ENCODE measurements at regions not wholly inside any gene's neighbourhood (a gene's known extent, or its start where the extent isn't known, plus 50 kb on each side); places are given as distances from the start of the nearest gene placed in this dataset.

GRCh38 chrX:127259742-127260141 lies 440.2 kb downstream of the PRR32 start:
- no peak overlapping the region for H3K4me3 ChIP-seq
- H3K4me1 ChIP-seq: no peaks in the 10 kb centered on the region
- H3K27ac ChIP-seq: no peak overlapping the region
- no peak for DNase-seq
- H3K27me3 ChIP-seq: no peaks in the 10 kb centered on the region
- intact Hi-C loops (cut with DNase I): no loop called here
- no peaks in the 10 kb centered on the region for H3K9me3 ChIP-seq
- TF ChIP-seq POLR2A (IDR thresholded peaks at IDR 0.05): no peak
- no peak for TF ChIP-seq CTCF (IDR thresholded peaks at IDR 0.05)
- WGBS, 2 donors: 75% methylated on average over 3 of the region's 3 CpGs; no CpG with 5 or more reads in 1 of the 2 donors
- H3K36me3 ChIP-seq: no peaks in the 10 kb centered on the region

DNA sequence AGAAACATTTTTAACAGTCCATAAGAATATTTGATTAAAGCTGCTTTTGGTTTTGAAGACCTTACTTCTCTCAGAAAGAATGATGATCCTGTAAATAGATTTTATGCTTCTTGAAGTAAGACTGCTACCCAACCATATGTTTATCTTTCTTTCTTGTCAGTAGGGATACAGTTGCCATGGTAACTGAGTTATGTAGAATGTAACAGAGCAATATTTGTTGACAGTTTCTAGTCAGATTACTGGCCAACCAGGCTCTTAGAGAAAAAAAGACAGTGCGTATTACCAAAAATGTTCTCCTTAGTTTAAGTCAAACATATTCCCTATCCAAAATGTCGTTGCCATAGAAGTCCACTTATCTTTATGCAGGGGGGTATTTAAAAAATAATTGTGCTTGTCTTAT lies 456.8 kb downstream of the PRR32 start:
- no peak for DNase-seq
- TF ChIP-seq CTCF (IDR thresholded peaks at IDR 0.05) (no peak), POLR2A (IDR thresholded peaks at IDR 0.05) (no peak)
- Histone ChIP-seq H3K27ac (no peak overlapping the region), H3K27me3 (no peaks in the 10 kb centered on the region), H3K9me3 (no peaks in the 10 kb centered on the region), H3K36me3 (no peaks in the 10 kb centered on the region), H3K4me3 (no peak overlapping the region), H3K4me1 (no peaks in the 10 kb centered on the region)
- 46 to 67% methylated on average over 2 of the region's 2 CpGs for WGBS, 2 donors
- intact Hi-C loops (cut with DNase I): no loop called here

GRCh38 chrX:127300511-127300910 lies 481.0 kb downstream of the PRR32 start:
- no peak for TF ChIP-seq CTCF (IDR thresholded peaks at IDR 0.05)
- no peak for TF ChIP-seq POLR2A (IDR thresholded peaks at IDR 0.05)

GRCh38 chrX:127302841-127303240 lies 483.3 kb downstream of the PRR32 start:
- Histone ChIP-seq H3K27me3 (no peaks in the 10 kb centered on the region), H3K36me3 (no peaks in the 10 kb centered on the region), H3K4me3 (no peak overlapping the region), H3K9me3 (no peaks in the 10 kb centered on the region), H3K27ac (no peak overlapping the region), H3K4me1 (no peaks in the 10 kb centered on the region)
- intact Hi-C loops (cut with DNase I): no loop called here
- 62 to 75% methylated on average over 2 of the region's 2 CpGs for WGBS, 2 donors
- no peak for TF ChIP-seq CTCF (IDR thresholded peaks at IDR 0.05)
- TF ChIP-seq POLR2A (IDR thresholded peaks at IDR 0.05): no peak
- DNase-seq: no peak

More at GRCh38 chrX:127300511-127300910, 481.0 kb downstream of the PRR32 start:
- Histone ChIP-seq H3K9me3 (no peaks in the 10 kb centered on the region), H3K36me3 (no peaks in the 10 kb centered on the region), H3K27ac (no peak overlapping the region), H3K27me3 (no peaks in the 10 kb centered on the region), H3K4me1 (no peaks in the 10 kb centered on the region), H3K4me3 (no peak overlapping the region)
- no peak for DNase-seq
- intact Hi-C loops (cut with DNase I): no loop called here

DNA sequence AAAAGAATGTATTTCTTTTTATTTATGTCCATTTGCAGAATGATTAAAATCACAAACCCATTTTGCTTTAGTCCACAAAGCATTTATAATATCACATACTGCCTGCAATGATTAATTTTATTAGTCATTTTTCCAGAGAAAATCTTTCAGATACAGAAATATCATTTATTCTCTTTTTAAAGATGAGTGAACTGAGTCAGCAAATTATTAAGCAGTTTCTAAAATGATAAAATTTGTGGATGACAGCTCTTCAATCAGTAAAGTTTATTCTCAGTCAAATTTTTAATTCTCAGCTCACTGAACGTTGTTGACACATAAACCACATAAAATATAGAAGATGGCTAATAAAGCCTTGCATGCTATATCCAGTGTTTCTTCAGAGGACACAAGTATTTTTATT lies 485.5 kb downstream of the PRR32 start:
- intact Hi-C loops (cut with DNase I): no loop called here
- H3K4me1 ChIP-seq: no peaks in the 10 kb centered on the region
- H3K4me3 ChIP-seq: no peak overlapping the region
- DNase-seq: no peak
- H3K27me3 ChIP-seq: no peaks in the 10 kb centered on the region
- WGBS, 2 donors: 43 to 60% methylated on average over 1 of the region's 1 CpG
- TF ChIP-seq CTCF (IDR thresholded peaks at IDR 0.05) (no peak), POLR2A (IDR thresholded peaks at IDR 0.05) (no peak)
- H3K9me3 ChIP-seq: no peaks in the 10 kb centered on the region
- no peaks in the 10 kb centered on the region for H3K36me3 ChIP-seq
- H3K27ac ChIP-seq: no peak overlapping the region
